Astrocyte (in vitro differentiated cells and primary cell): ENCODE measurements at regions not wholly inside any gene's neighbourhood (a gene's known extent, or its start where the extent isn't known, plus 50 kb on each side); places are given as distances from the start of the nearest gene placed in this dataset.
"Not testable (repeated sequence)": the region's sequence is repeated elsewhere in the genome, so short reads cannot be mapped to it uniquely, and the experiment has no call there.

ENCODE experiments used
- DNase-seq: peaks from one replicate; pipeline ENCODE4 v3.0.0-alpha.2; 2010; ENCODE audit warnings: low read depth
- FAIRE-seq: peaks from 2 replicates; lab custom pipeline; 2011; peaks lifted over from hg19 to GRCh38; lab: Jason Lieb, UNC
- H2AFZ ChIP-seq: 2 replicates; pipeline ENCODE4 v1.6.0; 2012; ENCODE audit warnings: low read depth, low read length, inconsistent platforms
- H3K27ac ChIP-seq: 2 replicates; pipeline ENCODE4 v1.5.1; 2011; ENCODE audit warnings: low read depth, low read length, inconsistent platforms
- H3K27me3 ChIP-seq: 2 replicates; pipeline ENCODE4 v1.6.0; 2011; ENCODE audit warnings: low read length, inconsistent platforms; ENCODE audit not compliant: insufficient read depth
- H3K36me3 ChIP-seq: 2 replicates; pipeline ENCODE4 v1.5.1; 2011; ENCODE audit warnings: low read length, inconsistent platforms; ENCODE audit not compliant: insufficient read depth
- H3K4me1 ChIP-seq: 2 replicates; pipeline ENCODE4 v1.5.1; 2011; ENCODE audit warnings: low read length, inconsistent platforms; ENCODE audit not compliant: insufficient read depth
- H3K4me2 ChIP-seq: 2 replicates; pipeline ENCODE4 v1.6.0; 2012; ENCODE audit warnings: low read length, inconsistent platforms
- H3K4me3 ChIP-seq: 2 replicates; pipeline ENCODE4 v1.5.1; 2011; ENCODE audit warnings: low read depth, mild to moderate bottlenecking, low read length, inconsistent platforms; ENCODE audit not compliant: insufficient read depth
- H3K79me2 ChIP-seq: 2 replicates; pipeline ENCODE4 v1.6.0; 2012; ENCODE audit warnings: mild to moderate bottlenecking, low read length, inconsistent platforms; ENCODE audit not compliant: insufficient read depth
- H3K9ac ChIP-seq: 2 replicates; pipeline ENCODE4 v1.6.0; 2012; ENCODE audit warnings: mild to moderate bottlenecking, low read length, inconsistent platforms
- H3K9me3 ChIP-seq: 2 replicates; pipeline ENCODE4 v1.5.1; 2012; ENCODE audit warnings: low read depth, mild to moderate bottlenecking, low read length, inconsistent platforms; ENCODE audit not compliant: insufficient read depth
- H4K20me1 ChIP-seq: 2 replicates; pipeline ENCODE4 v1.6.0; 2012; ENCODE audit warnings: low read length, inconsistent platforms; ENCODE audit not compliant: insufficient read depth
- H3K27ac Mint-ChIP-seq: one replicate; pipeline ENCODE4 v1.8.0; 2021; ENCODE audit warnings: mild to moderate bottlenecking, mixed read lengths; ENCODE audit not compliant: unreplicated experiment
- H3K27me3 Mint-ChIP-seq: one replicate; pipeline ENCODE4 v1.8.0; 2021; ENCODE audit warnings: low read depth, mixed read lengths; ENCODE audit not compliant: unreplicated experiment
- H3K36me3 Mint-ChIP-seq: one replicate; pipeline ENCODE4 v1.8.0; 2021; ENCODE audit warnings: low read depth, mixed read lengths; ENCODE audit not compliant: unreplicated experiment
- H3K4me1 Mint-ChIP-seq: one replicate; pipeline ENCODE4 v1.8.0; 2021; ENCODE audit warnings: low read depth, mixed read lengths; ENCODE audit not compliant: unreplicated experiment
- H3K4me3 Mint-ChIP-seq: one replicate; pipeline ENCODE4 v1.8.0; 2021; ENCODE audit warnings: mild to moderate bottlenecking, moderate library complexity, mixed read lengths; ENCODE audit not compliant: unreplicated experiment
- H3K9me3 Mint-ChIP-seq: one replicate; pipeline ENCODE4 v1.8.0; 2021; ENCODE audit warnings: mild to moderate bottlenecking, mixed read lengths; ENCODE audit not compliant: unreplicated experiment
- CTCF ChIP-seq: IDR thresholded peaks from 2 replicates; pipeline ENCODE4 v1.5.1; 2011; ENCODE audit warnings: low read depth, mild to moderate bottlenecking, inconsistent platforms, low read length, moderate library complexity; ENCODE audit not compliant: insufficient read depth
- EZH2 ChIP-seq: IDR thresholded peaks from 2 replicates; pipeline ENCODE4 v1.6.1; 2012; ENCODE audit warnings: mild to moderate bottlenecking, low read length, inconsistent platforms; ENCODE audit not compliant: insufficient read depth

GRCh38 chr13:104525467-104525866 is 1459.2 kb upstream of the SLC10A2 start:
- DNase-seq, result no peak
- no peak overlapping the region for H3K4me3 Mint-ChIP-seq
- H3K27me3 Mint-ChIP-seq, result no peaks in the 10 kb centered on the region
- Histone ChIP-seq H3K4me1 (no peaks in the 10 kb centered on the region), H3K27ac (no peak overlapping the region), H3K27me3 (no peaks in the 10 kb centered on the region), H2AFZ (no peak overlapping the region), H3K36me3 (no peaks in the 10 kb centered on the region), H4K20me1 (no peaks in the 10 kb centered on the region), H3K4me3 (no peak overlapping the region), H3K9ac (no peak overlapping the region), H3K4me2 (no peak overlapping the region), H3K79me2 (no peaks in the 10 kb centered on the region), H3K9me3 (peaks cover 3% of the 10 kb centered on the region)
- H3K4me1 Mint-ChIP-seq, result no peaks in the 10 kb centered on the region
- no peak overlapping the region for H3K27ac Mint-ChIP-seq
- TF ChIP-seq EZH2, result no peak
- no peak for TF ChIP-seq CTCF
- no peak for FAIRE-seq
- peaks cover 6% of the 10 kb centered on the region for H3K9me3 Mint-ChIP-seq
- no peaks in the 10 kb centered on the region for H3K36me3 Mint-ChIP-seq

DNA sequence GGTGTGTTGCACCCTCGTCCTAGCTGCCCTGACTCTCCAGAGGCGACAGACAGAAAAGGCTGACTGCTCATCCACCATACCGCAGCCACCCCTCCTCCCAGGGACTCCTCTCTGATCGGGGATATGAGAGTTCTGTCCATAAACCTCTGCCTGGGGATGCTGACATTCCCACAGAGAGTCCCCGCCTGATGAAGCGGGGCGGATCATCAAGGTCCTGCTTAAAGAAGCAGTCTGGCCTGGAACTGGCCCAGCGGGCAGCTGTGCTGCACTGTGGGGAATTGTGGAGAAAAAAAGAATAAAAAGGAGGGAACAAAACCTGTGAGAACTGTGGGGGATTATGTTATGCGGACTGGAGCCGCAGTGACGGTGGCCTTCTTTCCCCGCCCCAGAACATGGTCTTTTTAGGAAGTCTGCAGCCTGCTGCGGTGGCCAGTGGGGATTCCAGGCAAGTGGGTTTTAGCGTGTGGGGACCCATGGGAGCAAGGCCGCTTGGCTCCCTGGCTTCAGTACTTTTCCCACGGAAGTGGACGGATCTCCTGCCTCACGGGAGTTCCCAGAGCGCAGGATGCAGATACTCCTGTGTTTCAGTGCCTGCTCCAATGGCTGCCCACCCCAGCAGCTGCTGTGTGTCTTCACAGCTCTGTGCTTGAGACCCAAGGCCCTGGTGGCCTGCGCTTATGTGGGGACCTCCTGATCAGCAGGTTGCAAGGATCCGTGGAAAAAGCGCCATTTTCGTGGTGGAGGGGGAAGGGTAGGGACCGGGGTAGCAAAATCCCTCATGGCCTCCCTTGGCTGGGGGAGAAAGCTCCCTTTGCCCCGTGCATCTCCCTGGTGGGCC is 1456.2 kb upstream of the SLC10A2 start:
- no peaks in the 10 kb centered on the region for H3K4me1 ChIP-seq
- FAIRE-seq (no peak), DNase-seq (no peak)
- no peaks in the 10 kb centered on the region for H3K36me3 ChIP-seq
- H3K27me3 ChIP-seq, result no peaks in the 10 kb centered on the region
- Mint-ChIP-seq H3K4me3 (no peak overlapping the region), H3K9me3 (peaks cover 6% of the 10 kb centered on the region), H3K36me3 (no peaks in the 10 kb centered on the region), H3K4me1 (no peaks in the 10 kb centered on the region), H3K27ac (no peak overlapping the region), H3K27me3 (no peaks in the 10 kb centered on the region)
- H4K20me1 ChIP-seq, result no peaks in the 10 kb centered on the region
- no peaks in the 10 kb centered on the region for H3K79me2 ChIP-seq
- H3K27ac ChIP-seq, result no peak overlapping the region
- no peak overlapping the region for H3K4me2 ChIP-seq
- no peak overlapping the region for H2AFZ ChIP-seq
- H3K9ac ChIP-seq, result no peak overlapping the region
- H3K4me3 ChIP-seq, result no peak overlapping the region
- H3K9me3 ChIP-seq, result peaks cover 3% of the 10 kb centered on the region
- TF ChIP-seq CTCF (no peak), EZH2 (no peak)

GRCh38 chr13:104510422-104510821 is 1444.2 kb upstream of the SLC10A2 start:
- H3K4me3 Mint-ChIP-seq, result no peak overlapping the region
- Histone ChIP-seq H3K36me3 (no peaks in the 10 kb centered on the region), H3K4me1 (no peaks in the 10 kb centered on the region), H3K9me3 (no peaks in the 10 kb centered on the region), H2AFZ (no peak overlapping the region), H3K9ac (no peak overlapping the region), H3K27ac (no peak overlapping the region), H3K27me3 (no peaks in the 10 kb centered on the region), H3K4me3 (no peak overlapping the region), H3K4me2 (no peak overlapping the region), H4K20me1 (no peaks in the 10 kb centered on the region), H3K79me2 (no peaks in the 10 kb centered on the region)
- no peaks in the 10 kb centered on the region for H3K4me1 Mint-ChIP-seq
- FAIRE-seq, result no peak
- no peak overlapping the region for H3K27ac Mint-ChIP-seq
- DNase-seq, result no peak
- no peak for TF ChIP-seq EZH2
- no peak for TF ChIP-seq CTCF
- no peaks in the 10 kb centered on the region for H3K36me3 Mint-ChIP-seq
- H3K27me3 Mint-ChIP-seq, result no peaks in the 10 kb centered on the region
- no peaks in the 10 kb centered on the region for H3K9me3 Mint-ChIP-seq

DNA sequence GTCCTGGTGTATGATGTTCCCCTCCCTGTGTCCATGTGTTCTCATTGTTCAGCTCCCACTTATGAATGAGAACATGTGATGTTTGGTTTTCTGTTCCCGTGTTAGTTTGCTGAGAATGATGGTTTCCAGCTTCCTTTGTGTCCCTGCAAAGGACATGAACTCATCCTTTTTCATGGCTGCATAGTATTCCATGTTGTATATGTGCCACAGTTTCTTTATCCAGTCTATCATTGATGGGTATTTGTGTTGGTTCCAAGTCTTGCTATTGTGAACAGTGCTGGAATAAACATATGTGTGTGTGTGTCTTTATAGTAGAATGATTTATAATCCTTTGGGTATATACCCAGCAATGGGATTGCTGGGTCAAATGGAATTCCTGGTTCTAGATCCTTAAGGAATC is 1427.3 kb upstream of the SLC10A2 start:
- H3K36me3 Mint-ChIP-seq, H3K4me3 ChIP-seq, FAIRE-seq, H3K36me3 ChIP-seq, H3K9ac ChIP-seq, H2AFZ ChIP-seq, H3K4me1 ChIP-seq, H3K4me2 ChIP-seq, H3K9me3 Mint-ChIP-seq, H3K27me3 ChIP-seq, H3K27me3 Mint-ChIP-seq, H3K27ac Mint-ChIP-seq, H3K4me3 Mint-ChIP-seq, H3K4me1 Mint-ChIP-seq, H3K9me3 ChIP-seq, H3K79me2 ChIP-seq, H4K20me1 ChIP-seq, H3K27ac ChIP-seq, DNase-seq: not testable (repeated sequence)
